Fibroblast of pulmonary artery (primary cell): ENCODE measurements at regions not wholly inside any gene's neighbourhood (a gene's known extent, or its start where the extent isn't known, plus 50 kb on each side); places are given as distances from the start of the nearest gene placed in this dataset.

Experiments used
- DNase-seq: peaks from one replicate; pipeline ENCODE4 v3.0.0-alpha.2; 2010; ENCODE audit warnings: low read depth
- H3K4me3 ChIP-seq: replicated peaks from 2 replicates; pipeline ENCODE4 v1.5.1; 2011; ENCODE audit warnings: low read depth, mild to moderate bottlenecking, control low read depth, low read length, moderate library complexity
- CTCF ChIP-seq: IDR thresholded peaks from 2 replicates; pipeline ENCODE4 v1.5.1; 2011; ENCODE audit warnings: mild to moderate bottlenecking, control low read depth, low read length, inconsistent platforms; ENCODE audit errors: missing control alignments

GRCh38 chr1:69203166-69203565, 364.6 kb upstream of the LRRC7 start:
- TF ChIP-seq CTCF, result no peak
- no peak for DNase-seq
- no peak overlapping the region for H3K4me3 ChIP-seq

DNA sequence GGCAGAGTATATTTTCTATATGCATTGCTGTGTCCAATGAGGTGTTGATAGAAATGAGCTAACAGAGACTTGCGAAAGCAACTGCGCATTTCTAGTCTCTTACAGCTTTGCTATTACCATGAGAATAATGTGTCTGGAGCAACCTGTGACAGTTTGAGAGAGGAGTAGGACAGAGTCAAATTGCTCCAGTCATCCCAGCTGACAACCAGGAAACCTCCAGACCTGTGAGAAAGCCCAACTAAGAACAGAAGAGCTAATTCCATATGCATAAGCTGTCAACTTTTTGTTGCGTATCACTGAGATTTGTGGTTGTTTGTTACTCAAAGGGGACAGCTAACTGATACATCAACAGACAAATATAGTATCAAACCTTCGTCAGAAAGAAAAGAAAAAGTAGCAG, 354.1 kb upstream of the LRRC7 start:
- no peak for DNase-seq
- TF ChIP-seq CTCF, result no peak
- no peak overlapping the region for H3K4me3 ChIP-seq

DNA sequence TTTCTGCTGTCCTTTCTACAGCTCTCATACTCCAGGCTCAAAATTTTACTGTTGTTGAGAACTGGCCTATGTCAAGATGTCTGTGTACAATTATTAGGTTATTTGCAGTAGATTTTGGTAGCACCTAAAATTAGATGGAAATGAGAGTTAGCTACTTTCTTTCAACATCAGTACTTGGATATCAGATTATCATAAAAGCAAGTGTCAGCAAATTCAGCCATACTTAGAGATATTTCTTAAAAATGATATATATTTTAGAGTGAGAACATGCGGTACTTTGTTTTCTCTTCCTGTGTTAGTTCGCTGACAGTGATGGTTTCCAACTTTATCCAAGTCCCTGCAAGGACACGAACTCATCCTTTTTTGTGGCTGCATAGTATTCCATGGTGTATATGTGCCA, 351.8 kb upstream of the LRRC7 start:
- H3K4me3 ChIP-seq, result no peak overlapping the region
- TF ChIP-seq CTCF, result no peak
- DNase-seq, result no peak

DNA sequence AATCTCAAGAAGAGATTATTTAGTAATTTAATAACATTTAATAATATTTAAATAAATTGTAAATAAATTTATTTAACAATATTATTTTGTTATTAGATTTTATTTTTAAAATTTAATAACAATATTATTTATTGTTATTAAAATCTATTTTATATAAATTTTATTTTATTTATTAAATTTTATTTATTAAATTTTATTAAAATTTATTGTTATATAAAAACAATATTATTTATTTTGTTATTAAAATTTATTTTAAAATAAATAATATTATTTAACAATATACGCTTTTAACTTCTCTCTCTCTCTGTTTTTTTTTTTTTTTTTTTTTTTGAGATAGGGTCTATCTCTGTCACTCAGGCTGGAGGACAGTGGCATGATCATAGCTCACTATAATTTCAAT, 347.1 kb upstream of the LRRC7 start:
- no peak for DNase-seq
- no peak overlapping the region for H3K4me3 ChIP-seq
- TF ChIP-seq CTCF, result no peak

DNA sequence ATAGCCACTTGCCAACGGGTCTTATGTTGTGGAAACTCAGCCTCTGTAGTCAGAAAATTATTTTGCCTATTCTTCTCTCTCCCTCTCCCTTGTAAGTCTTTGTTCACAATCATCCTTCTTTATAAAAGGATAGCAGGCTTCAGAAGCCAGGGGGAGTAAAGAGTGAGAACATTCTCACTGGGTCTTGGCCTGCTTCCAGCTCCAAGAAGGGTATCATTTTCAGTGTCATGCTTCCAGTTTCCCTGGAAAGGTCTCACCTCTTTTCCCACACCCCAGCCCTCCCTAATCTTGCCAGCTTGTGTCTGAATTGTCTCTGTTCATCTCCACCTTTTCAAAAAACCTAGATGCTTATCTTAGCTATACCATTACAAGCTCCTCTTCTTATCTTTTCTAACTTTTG, 346.2 kb upstream of the LRRC7 start:
- DNase-seq, result no peak
- no peak for TF ChIP-seq CTCF
- H3K4me3 ChIP-seq, result no peak overlapping the region

GRCh38 chr1:69223156-69223555, 344.6 kb upstream of the LRRC7 start:
- no peak for TF ChIP-seq CTCF
- DNase-seq, result no peak
- H3K4me3 ChIP-seq, result no peak overlapping the region

GRCh38 chr1:69228501-69228900, 339.2 kb upstream of the LRRC7 start:
- no peak for DNase-seq
- no peak for TF ChIP-seq CTCF
- no peak overlapping the region for H3K4me3 ChIP-seq
